GM18861 (cell line): ENCODE measurements at regions not wholly inside any gene's neighbourhood (a gene's known extent, or its start where the extent isn't known, plus 50 kb on each side); places are given as distances from the start of the nearest gene placed in this dataset.
"Not testable (repeated sequence)": the region's sequence is repeated elsewhere in the genome, so short reads cannot be mapped to it uniquely, and the experiment has no call there.

Experiments
- ATAC-seq: cut with Tn5 transposase; IDR thresholded peaks from one replicate; pipeline ENCODE4 v1.9.1; 2021; ENCODE audit not compliant: unreplicated experiment

DNA sequence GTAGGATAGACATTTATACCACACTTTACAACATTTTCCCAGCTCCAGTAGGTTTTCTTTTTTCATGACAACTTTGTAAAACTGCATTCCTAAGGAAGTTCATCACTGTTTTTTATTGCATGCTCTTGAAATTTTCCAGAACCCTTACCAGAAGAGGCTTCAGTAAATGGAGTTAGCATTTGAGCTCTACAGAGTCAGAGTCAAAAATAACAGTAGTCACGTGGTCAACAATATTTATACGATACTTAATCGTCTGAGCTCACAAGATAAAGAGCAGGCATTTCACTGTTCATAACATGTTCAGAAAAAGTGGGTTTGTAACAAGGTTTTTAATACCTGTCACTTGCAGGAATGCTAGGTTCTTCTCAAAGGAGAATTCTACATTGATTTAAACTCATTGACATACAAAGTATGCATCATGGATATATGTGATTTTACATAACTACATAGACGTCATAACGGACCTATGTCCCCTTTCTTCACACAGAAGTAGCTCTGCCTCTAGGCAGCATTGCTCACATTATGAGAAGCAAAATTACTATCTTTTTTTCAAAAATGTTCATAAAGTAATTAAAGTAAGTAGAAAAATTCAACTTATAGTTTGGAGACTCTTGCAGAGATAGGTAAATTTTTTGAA, 187.0 kb upstream of the COL3A1 start:
- no peak for ATAC-seq

DNA sequence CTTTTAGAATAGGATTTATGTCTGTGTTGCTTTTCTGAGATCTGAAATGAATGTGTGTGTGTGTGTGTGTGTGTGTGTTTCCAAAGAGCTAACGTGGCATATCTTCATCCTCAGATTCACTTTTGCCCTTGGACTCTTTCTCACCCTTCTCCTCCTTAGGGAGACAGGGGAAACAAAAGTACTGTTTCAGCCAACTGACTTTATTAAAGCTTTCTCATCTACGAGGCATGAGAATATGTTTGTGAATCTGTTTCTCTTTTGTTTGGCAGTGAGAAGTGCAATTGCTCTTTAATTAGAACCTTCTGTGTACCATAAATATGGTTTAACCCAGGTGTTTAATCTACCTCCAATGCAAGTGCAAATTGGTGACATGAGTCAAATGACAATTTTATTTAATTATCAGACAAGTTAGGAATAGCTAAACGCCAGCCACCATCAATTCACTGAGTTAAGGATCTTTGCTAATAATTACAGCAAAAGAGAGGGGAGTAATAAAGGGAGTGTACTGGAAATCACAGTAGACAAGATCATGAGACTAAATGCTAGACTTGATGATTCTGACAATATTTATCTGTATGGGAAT, 186.4 kb upstream of the COL3A1 start:
- ATAC-seq: no peak

DNA sequence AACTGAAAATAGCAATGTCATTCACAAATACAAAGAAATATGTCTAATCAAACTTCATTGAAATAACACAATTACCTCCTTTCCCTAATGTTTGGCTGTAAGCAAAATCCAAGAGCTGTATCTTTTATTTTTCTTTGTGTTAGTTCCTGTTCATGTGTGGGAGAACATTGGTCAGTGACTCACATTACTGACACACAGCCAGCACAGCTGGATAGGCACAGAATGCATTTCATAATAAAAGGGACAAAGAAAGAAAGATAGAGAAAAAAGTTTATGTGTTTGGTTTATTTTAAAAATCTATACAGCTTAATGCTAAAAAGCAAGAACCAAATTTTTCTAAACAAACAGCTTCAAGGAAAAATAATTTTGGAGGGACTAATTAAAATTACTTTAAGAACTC, 185.6 kb upstream of the COL3A1 start:
- no peak for ATAC-seq

DNA sequence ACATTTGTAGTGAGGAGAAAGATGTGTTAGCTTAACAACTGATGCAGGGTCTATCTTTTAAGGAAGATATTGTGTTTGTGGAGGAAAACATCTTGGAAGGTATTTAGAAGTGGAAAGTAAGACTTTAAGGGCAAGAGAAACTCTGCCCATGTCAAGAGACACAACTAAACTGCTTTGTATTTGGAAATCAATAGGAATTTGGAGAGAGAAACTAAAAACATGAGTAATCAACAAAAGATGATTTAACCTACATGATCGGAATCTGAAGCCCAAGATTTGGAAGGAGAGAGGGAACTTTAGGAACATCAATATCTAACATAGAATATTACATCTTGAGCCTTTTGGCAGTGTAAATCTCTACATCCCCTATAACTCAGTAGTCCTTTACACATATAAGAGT, 184.2 kb upstream of the COL3A1 start:
- no peak for ATAC-seq

DNA sequence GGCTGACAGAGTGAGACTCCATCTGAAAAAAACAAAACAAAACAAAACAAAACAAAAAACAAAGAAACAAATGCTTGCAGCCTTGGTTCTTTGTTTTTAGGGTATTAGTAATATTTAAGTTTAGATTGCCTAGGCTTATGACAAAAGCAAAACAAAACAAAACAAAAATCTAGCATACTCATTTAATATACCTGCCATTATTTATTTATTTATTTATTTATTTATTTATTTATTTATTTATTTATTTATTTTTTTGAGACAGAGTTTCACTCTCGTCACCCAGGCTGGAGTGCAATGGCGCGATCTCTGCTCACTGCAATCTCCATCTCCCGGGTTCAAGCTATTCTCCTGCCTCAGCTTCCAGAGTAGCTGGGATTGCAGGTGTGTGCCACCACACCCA, 179.7 kb upstream of the COL3A1 start:
- ATAC-seq: not testable (repeated sequence)

DNA sequence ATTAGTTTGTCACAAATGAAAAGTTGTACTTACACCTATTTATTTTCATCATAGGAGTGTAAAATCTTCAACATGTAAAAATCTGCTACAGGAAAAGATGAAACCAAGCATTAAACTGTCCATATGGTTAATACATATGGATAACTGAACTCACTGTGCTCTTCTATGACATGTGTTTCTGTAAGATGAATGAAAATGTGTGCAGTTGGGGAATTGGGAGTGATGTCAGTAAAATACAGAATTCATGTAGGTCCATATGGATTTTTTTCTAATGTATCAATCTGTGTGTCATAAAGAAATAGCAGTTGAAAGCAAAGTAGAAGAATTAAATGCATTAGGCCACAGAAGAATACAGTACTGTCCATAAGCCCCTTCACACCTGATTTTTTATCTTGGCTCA, 178.4 kb upstream of the COL3A1 start:
- no peak for ATAC-seq

DNA sequence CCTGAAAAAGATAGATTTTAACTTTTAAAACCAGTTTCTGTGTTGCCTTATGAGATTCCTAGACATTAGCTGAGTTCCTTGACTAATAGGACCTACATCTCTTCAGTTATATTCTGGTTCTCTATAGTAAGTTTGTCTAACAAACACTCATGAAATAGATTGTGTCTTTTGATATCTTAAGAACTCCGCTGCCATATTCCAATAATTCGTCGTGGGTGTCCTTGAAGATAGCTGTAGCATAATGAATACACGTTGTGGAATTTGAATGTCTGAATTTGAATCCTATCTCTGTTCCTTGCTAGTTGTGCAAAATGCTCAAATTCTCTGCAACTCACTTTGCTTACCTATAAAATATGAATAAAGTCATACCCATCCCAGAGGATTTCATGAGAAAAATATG, 176.8 kb upstream of the COL3A1 start:
- no peak for ATAC-seq

DNA sequence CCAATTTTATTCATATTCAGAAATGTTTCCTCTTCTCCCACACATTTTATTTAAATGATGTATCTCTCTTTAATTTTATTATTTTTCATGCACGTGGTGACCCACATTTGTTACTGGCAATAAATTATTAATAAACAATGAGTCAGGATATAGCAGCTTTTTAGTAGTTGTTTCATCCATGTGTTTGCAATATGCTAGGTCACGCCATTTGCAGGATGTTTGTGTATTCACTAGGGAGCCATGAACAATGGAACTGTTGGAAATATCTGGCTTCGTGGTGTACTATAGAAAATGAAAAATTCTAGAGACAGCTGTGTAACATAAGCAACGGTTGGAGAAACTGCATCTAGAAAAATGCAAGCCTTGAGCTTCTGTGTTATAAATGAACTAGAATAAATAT, 176.0 kb upstream of the COL3A1 start:
- no peak for ATAC-seq

DNA sequence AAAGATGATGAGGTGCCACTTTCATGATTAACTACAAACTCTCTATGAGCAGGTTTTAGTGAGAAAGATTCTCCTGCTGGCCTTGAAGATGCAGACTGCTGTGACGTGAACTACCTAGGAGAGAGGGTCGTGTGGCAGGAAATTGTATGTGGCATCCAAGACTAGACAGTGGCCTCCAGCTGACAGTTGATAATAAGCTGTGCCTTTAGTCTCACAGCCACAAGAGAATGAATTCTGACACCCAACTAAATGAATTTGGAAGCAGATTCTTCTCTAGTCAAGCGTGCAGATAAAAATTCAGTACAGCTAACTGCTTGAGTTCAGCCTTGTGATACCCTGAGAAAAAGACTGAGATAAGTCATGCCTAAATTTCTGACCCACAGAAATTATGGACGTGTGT, 169.0 kb upstream of the COL3A1 start:
- ATAC-seq: no peak

DNA sequence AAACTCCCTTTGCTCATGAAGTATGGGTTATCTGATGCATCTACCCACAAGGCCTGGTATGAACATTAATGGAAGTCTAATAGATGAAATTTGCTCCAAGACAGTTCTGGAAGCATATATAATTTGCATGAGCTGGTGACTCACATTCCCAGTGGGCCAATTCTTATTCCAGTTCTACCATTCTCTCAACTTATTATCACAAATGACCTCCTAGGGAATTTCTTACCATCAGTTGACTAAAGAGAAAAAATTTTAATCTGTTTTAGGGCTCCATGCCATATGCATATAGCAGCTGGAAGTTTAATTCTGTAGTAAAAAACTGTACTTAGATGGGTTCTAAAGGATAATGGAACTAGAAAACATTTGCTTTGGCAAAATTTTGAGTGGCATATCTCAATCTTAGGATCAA, 165.2 kb upstream of the COL3A1 start:
- ATAC-seq: no peak

DNA sequence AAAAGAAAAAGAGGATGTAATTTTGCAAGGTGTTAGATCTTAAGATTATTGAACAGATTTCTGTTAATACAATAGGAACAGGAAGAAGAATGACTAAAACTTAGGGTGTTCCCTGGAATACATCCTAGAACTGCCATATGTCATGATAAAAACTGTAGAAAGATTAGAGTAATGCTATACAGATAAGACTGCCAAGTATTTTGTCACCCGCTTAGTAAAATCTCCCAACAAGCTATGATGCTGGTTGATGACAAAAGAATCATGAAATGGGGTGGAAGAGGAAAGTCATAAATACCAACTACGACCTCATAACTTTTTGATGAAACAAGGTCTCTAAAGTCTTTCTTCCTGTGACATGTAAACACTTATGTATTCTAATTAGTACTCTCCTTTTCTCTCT, 163.6 kb upstream of the COL3A1 start:
- ATAC-seq: no peak

DNA sequence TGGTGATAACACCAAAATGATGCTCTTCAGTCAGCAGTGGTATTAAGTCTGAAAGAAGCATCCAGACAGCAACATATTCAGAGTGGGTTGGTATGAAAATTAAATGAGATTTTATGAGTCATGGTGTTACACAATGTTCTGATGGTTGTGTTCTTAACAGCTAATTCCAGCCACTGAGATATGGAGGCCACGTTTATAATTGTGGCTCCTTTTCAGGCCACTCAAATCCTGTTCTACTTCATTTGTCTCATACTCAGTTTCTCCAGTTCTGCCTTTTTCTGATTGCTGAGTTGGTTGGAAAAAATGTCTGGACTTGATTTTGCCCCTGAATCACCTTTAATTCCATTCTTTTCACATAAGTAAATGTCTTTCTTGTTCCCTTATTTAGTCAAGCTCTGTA, 162.7 kb upstream of the COL3A1 start:
- no peak for ATAC-seq

DNA sequence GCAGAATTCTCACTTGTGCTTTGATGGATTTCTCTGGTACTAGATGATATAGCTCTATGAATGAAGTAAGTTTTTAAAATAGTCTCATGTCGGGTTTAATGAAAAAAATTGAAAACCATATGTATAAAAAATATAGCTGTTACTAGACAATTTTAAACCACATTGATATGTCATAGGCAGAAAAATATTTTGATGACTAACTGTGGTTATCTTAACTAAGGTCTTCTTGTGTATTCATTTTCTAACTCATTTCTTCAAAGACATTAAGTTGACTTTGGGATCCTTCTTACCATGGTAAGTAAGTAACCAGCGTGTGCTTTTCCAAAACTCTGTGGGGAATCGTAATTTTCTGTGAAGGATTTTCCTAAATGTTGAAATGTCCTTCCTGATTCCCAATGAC, 160.9 kb upstream of the COL3A1 start:
- no peak for ATAC-seq

DNA sequence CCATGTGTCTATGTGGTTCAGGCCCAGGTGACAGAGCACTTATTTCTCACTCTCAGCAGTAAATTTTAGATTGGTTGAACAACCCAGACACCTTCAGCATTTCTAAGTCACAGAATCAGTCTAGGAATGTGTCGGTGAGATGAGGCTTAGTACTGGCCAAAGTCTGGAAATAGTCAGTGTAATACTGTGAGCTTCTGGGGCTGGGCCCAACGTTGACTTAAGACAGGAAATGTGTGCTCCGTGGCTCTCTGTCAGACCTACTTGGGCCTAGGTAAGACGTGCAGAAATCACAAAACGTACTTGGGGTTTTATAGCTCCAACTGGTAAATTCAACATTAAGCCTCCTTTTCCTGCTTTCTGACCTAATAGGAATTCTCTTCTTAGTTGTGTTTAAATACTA, 160.3 kb upstream of the COL3A1 start:
- no peak for ATAC-seq

DNA sequence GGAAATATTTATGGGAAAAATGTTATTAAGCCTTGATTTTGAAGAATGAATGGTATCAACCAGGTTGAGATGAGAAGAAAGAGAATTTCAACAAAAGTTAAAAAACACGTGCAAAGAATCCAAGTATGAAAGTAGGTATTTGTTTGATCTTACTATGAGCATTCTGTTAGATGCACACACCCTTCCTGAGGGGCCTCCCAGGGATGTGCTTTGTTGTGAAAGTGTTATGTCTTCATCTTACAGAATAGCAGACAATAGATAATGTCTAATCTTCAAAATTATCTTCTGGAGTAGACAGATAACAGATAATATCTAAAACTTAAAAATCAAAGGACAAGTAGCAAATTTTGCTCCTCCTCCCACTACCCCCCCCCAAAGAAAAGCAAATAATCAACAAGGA, 155.2 kb upstream of the COL3A1 start:
- ATAC-seq: no peak

DNA sequence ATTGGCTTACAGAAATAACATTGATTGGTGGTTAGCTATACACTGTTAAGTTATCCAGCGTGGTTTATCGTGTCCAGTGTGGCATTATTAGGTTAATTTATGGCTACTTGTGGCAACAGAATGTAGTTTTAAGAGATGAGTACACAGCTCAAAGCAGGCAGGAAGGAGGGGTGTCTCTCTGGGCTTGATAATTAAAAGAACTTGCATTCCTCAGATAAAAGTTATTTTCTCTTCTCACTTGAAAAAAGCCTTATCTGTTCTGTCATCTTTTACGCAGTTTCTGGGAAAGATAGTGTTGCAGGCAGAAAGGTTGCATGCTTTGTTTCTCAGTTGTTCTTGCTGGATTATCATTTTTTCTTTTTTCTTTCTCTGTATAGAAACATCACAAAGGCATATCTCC, 154.4 kb upstream of the COL3A1 start:
- no peak for ATAC-seq

DNA sequence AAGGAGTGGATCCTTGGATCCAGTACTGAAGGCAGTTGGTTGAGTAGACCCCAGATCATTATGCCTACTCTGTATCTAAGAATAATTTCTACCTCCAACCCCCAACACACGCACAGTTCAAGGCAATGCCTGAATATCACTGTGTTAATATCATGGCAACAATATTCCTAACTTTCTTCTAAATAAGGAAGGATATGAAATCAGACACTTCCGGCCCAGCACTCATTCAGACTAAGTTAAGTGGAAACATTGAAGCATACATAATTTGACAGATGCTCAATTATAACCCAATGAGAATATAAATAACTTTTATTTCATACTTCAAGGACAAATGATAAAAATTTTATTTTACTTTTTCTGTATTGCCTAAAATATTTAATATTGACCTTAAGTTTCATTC, 153.6 kb upstream of the COL3A1 start:
- no peak for ATAC-seq

DNA sequence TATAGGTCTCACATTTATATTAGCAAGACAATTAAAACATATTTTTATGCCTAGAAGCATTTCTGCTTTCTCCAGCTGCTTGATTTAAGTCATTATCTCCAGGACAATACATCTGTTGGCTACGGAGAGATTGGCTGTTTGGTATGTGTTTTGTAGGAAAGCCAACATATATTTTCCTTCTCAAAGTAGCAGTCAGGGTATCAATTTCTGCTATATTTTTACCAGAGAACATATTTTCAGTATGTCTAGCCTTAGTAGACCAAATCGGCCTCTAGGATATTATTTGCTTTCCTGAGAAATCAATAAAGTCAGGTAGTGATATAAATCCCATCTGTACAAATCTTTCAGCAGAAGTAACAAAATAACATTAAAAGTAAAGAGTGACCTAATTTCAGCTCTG, 150.0 kb upstream of the COL3A1 start:
- ATAC-seq: no peak

DNA sequence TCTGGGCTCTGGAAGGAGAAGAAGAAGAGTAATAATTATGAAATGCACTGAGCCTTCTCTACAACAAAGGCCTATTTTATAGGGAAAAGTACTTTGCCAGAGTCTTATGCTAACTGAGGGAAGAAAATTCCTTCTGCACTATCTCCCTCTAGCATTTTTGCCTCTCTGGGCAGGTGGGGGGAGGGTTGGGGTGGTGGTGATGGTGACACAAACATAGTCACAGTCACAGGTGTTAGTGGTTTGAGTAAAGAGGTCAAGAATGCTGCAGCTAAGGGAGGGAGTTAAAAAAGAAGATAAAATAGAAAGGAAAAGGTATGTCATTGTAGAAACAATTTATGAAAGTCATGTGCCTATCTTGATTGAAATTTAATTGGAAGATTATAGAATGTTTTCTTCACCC, 140.8 kb upstream of the COL3A1 start:
- no peak for ATAC-seq

DNA sequence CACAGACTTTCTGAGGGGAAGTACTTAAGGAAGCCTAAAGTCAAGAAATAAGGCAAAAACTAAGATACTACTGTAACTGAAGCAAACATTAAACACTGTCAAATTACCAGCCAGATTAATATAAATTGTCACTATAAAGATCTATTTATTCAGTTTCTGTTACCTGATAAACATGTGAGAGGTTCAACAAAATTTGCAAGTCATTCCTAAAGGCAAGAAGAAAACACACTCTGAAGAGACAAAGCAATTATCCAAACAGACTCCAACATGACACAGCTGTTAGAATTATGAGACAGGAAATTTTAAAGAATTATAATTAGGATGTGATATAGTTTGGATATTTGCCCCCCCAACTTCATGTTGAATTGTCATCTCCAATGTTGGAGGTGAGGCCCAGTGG, 140.4 kb upstream of the COL3A1 start:
- no peak for ATAC-seq

DNA sequence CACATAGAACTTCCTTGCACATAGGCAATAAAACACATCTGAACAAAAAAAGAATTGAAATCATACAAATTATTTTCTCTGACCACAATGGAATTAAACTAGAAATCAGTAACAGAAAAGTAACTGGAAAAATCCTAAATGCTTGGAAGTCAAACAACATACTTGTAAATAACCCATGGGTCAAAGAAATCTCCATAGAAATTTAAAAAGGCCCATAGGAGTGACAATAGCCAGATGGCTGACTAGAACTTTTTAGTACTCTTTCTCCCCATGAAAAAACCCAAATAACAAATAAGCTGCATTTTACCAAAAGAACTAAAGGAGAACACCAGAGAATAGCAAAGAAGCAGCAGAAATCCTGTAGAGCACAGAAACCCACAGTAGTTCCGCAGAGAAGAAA, 139.2 kb upstream of the COL3A1 start:
- ATAC-seq: no peak

DNA sequence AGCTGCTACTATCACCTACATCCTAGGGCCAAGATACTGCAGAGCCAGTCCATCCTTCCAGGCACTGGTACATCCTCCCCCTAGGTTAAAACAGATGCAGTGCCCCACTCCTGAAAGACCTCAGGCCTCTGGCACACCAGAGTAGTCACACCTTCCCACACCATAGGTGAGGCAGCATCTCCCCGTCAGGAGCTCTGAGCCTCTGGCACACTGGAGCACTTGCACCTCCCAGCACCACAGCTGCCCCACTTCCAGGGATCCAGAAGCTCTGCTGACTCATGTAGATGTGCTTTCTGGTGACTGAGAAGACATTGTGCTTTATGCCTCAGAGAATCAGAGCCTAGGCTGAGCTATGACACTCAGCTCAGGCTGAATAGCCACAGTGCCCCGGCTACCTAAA, 138.4 kb upstream of the COL3A1 start:
- no peak for ATAC-seq

DNA sequence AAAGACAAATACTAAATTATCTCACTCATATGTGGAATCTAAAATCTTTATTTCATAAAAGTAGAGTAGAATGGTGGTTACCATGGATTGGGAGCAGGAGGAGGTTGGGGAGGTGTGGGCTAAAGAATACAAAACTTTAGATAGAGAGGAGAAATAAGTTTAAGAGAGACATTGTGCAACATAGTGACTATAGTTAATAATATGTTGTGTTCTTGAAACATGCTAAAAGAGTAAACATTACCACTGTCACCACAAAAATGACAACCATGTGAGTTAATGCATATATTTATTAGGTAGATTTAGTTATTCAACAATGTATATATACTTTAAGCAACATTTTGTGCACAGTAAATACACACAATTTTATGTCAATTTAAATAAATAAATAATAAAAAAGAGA, 128.5 kb upstream of the COL3A1 start:
- ATAC-seq: no peak
